Adrenal gland (tissue), 5 donors: ENCODE measurements at regions not wholly inside any gene's neighbourhood (a gene's known extent, or its start where the extent isn't known, plus 50 kb on each side); places are given as distances from the start of the nearest gene placed in this dataset.

ENCODE experiments used
- CTCF ChIP-seq, 6 experiments: fragments of 450-650 bp in 4 of 6; fragments of 200-600 bp in 2 of 6; sonication (generic) in 1 of 6; IDR thresholded peaks; 1 replicate in 5 of 6; 2 replicates in 1 of 6; pipeline versions ENCODE4 v1.5.1 to v1.8.0; 2016 to 2021; ENCODE audit warnings: antibody characterized with exemption in 6 of 6, mild to moderate bottlenecking in 2 of 6, moderate library complexity in 1 of 6
- POLR2A ChIP-seq, 2 donors: fragments of 450-650 bp; IDR thresholded peaks; one replicate each; pipeline ENCODE4 v1.6.1; 2017; ENCODE audit warnings: antibody characterized with exemption in 2 of 2, mild to moderate bottlenecking in 2 of 2, moderate library complexity in 1 of 2
- donor health status: DM: no; HTN: no; CAD: no.

GRCh38 chr16:50480206-50480605 is 68.0 kb upstream of the NKD1 start:
- TF ChIP-seq CTCF (IDR thresholded peaks at IDR 0.05) (no peak), POLR2A (IDR thresholded peaks at IDR 0.05) (no peak)
